OCI-LY1 (cell line): ENCODE measurements at regions not wholly inside any gene's neighbourhood (a gene's known extent, or its start where the extent isn't known, plus 50 kb on each side); places are given as distances from the start of the nearest gene placed in this dataset.

ENCODE experiments used
- H2AFZ ChIP-seq: fragments of 200-600 bp; sonication (generic), shearing (Covaris generic); 2 replicates; pipeline ENCODE4 v1.6.0; 2014; ENCODE audit warnings: antibody characterized with exemption, mild to moderate bottlenecking, low read length
- H3F3A ChIP-seq: fragments of 200-600 bp; sonication (generic), shearing (Covaris generic); 2 replicates; pipeline ENCODE4 v1.6.0; 2014; ENCODE audit warnings: mild to moderate bottlenecking, antibody characterized with exemption, low read length, moderate library complexity; ENCODE audit not compliant: insufficient read depth
- H3K27ac ChIP-seq: fragments of 200-600 bp; sonication (generic); 2 replicates; pipeline ENCODE4 v1.5.1; 2014; ENCODE audit warnings: low read length, mixed run types, mild to moderate bottlenecking, low read depth; ENCODE audit not compliant: poor library complexity, severe bottlenecking
- H3K27me3 ChIP-seq: fragments of 200-600 bp; sonication (generic); 2 replicates; pipeline ENCODE4 v1.6.0; 2014; ENCODE audit warnings: antibody characterized with exemption, mild to moderate bottlenecking, low read length, moderate library complexity; ENCODE audit not compliant: insufficient read depth
- H3K36me3 ChIP-seq: fragments of 200-600 bp; sonication (generic); 2 replicates; pipeline ENCODE4 v1.6.1; 2014; ENCODE audit warnings: mild to moderate bottlenecking, antibody characterized with exemption, low read length, moderate library complexity, mixed read lengths; ENCODE audit not compliant: insufficient read depth
- H3K4me1 ChIP-seq: fragments of 200-600 bp; sonication (generic); 2 replicates; pipeline ENCODE4 v1.5.1; 2014; ENCODE audit warnings: mild to moderate bottlenecking, low read length, moderate library complexity; ENCODE audit not compliant: insufficient read depth, severe bottlenecking
- H3K4me2 ChIP-seq: fragments of 200-600 bp; sonication (generic), shearing (Covaris generic); 2 replicates; pipeline ENCODE4 v1.6.1; 2014; ENCODE audit warnings: low read length
- H3K4me3 ChIP-seq: fragments of 200-600 bp; sonication (generic); 2 replicates; pipeline ENCODE4 v1.5.1; 2014; ENCODE audit warnings: low read length, low read depth, mild to moderate bottlenecking, mixed read lengths; ENCODE audit not compliant: poor library complexity, severe bottlenecking
- H3K79me2 ChIP-seq: fragments of 200-600 bp; shearing (Covaris generic); 2 replicates; pipeline ENCODE4 v1.6.1; 2016; ENCODE audit warnings: mixed run types, low read length, mixed read lengths; ENCODE audit not compliant: insufficient read depth
- H3K9ac ChIP-seq: fragments of 200-600 bp; sonication (generic), shearing (Covaris generic); 2 replicates; pipeline ENCODE4 v1.6.1; 2014; ENCODE audit warnings: mild to moderate bottlenecking, low read length, mixed read lengths
- H3K9me2 ChIP-seq: fragments of 200-600 bp; sonication (generic), shearing (Covaris generic); 2 replicates; pipeline ENCODE4 v1.6.1; 2014; ENCODE audit warnings: low read depth, mild to moderate bottlenecking, low read length, mixed read lengths
- H3K9me3 ChIP-seq: fragments of 200-600 bp; shearing (Covaris generic); 2 replicates; pipeline ENCODE4 v1.6.1; 2014; ENCODE audit warnings: low read length, mixed read lengths
- H4K20me1 ChIP-seq: fragments of 200-600 bp; sonication (generic), shearing (Covaris generic); 2 replicates; pipeline ENCODE4 v1.6.0; 2016; ENCODE audit warnings: mild to moderate bottlenecking, low read length; ENCODE audit not compliant: insufficient read depth
- CTCF ChIP-seq: fragments of 200-600 bp; sonication (generic), shearing (Covaris generic); IDR thresholded peaks from 2 replicates; pipeline ENCODE4 v1.5.1; 2017; ENCODE audit warnings: mild to moderate bottlenecking, antibody characterized with exemption, low read length, moderate library complexity, mixed read lengths
- EZH2 ChIP-seq: fragments of 200-600 bp; sonication (generic), shearing (Covaris generic); IDR thresholded peaks from 2 replicates; pipeline ENCODE4 v1.8.0; 2017; ENCODE audit warnings: borderline replicate concordance, mixed run types, mild to moderate bottlenecking, antibody characterized with exemption, low read length, moderate library complexity, mixed read lengths

GRCh38 chr4:84403656-84404055 lies 95.4 kb downstream of the NKX6-1 start:
- Histone ChIP-seq H3K36me3 (no peaks in the 10 kb centered on the region), H3K4me1 (no peaks in the 10 kb centered on the region), H3K4me2 (no peak overlapping the region), H3K9me2 (no peaks in the 10 kb centered on the region), H4K20me1 (no peaks in the 10 kb centered on the region), H2AFZ (no peak overlapping the region), H3K4me3 (no peak overlapping the region), H3K9me3 (no peaks in the 10 kb centered on the region), H3K79me2 (no peaks in the 10 kb centered on the region), H3K27ac (no peak overlapping the region), H3K27me3 (no peaks in the 10 kb centered on the region), H3F3A (no peaks in the 10 kb centered on the region), H3K9ac (no peak overlapping the region)
- no peak for TF ChIP-seq EZH2
- no peak for TF ChIP-seq CTCF

DNA sequence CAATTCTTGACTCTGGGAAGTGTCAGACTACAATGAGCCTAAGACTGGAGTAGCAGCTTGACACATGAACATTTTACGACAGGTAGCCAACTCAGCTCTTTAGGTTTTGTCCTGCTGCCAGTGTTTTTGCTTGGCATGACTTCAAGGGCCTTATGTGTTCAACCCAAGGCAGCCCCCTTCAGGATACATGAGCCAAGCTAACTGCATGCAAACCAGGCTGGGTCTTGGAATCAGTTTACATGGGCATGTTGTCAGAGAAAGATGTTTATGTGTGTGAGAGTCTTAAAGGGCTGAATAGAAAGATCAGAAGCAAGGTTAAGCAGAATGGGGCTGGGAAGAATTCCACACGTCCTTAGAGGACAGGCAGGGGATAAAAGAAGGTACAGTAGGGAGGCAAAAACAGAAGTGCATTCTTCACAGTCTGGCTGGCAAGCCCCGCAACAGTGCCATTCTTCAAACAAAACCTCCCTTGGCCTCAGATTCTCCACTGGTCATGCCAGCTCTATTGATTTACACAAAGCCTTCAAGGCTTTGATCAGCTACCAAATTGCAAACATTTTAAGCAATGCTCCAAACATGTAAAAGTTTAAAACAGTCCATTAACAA lies 97.3 kb downstream of the NKX6-1 start:
- Histone ChIP-seq H3K9me3 (no peaks in the 10 kb centered on the region), H3F3A (no peaks in the 10 kb centered on the region), H3K27ac (no peak overlapping the region), H2AFZ (no peak overlapping the region), H3K4me1 (no peaks in the 10 kb centered on the region), H3K4me2 (no peak overlapping the region), H3K36me3 (no peaks in the 10 kb centered on the region), H3K79me2 (no peaks in the 10 kb centered on the region), H3K9ac (no peak overlapping the region), H3K4me3 (no peak overlapping the region), H3K9me2 (no peaks in the 10 kb centered on the region), H3K27me3 (no peaks in the 10 kb centered on the region), H4K20me1 (no peaks in the 10 kb centered on the region)
- no peak for TF ChIP-seq EZH2
- no peak for TF ChIP-seq CTCF

DNA sequence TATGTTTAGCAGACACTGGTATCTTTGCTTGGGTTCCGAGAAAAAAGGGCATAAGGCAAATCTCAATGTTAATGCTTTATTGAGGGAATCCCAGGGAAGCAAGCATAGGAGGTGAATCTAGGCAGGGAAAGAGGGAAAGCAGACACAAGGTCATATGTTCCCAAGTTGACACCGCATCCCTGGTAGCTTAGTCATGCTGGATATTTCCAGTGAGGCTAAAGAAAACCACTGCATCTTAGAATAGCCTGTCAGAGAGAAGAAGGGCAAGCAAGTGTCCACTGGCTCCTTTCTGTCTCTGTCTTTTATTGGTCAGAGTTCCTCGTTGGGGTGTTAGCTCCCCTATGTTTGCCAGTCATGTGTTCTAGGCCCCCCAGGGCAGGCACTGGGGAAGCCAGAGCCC lies 104.7 kb downstream of the NKX6-1 start:
- TF ChIP-seq EZH2 (no peak), CTCF (no peak)
- Histone ChIP-seq H3K9ac (no peak overlapping the region), H3K4me2 (no peak overlapping the region), H3K36me3 (no peaks in the 10 kb centered on the region), H3K9me3 (no peaks in the 10 kb centered on the region), H3K79me2 (no peaks in the 10 kb centered on the region), H2AFZ (no peak overlapping the region), H3K9me2 (no peaks in the 10 kb centered on the region), H3K27ac (no peak overlapping the region), H3K4me1 (no peaks in the 10 kb centered on the region), H3K27me3 (no peaks in the 10 kb centered on the region), H3F3A (no peaks in the 10 kb centered on the region), H3K4me3 (no peak overlapping the region), H4K20me1 (no peaks in the 10 kb centered on the region)
